GM12878 (cell line): ENCODE measurements at regions not wholly inside any gene's neighbourhood (a gene's known extent, or its start where the extent isn't known, plus 50 kb on each side); places are given as distances from the start of the nearest gene placed in this dataset.
A peak's percentile ranks its signal among the peaks of the same experiment; 100 is the strongest.

Experiments
- ATAC-seq: fragments of 200-7000 bp; cut with Tn5 transposase; 3 replicates; pipeline ENCODE4 v1.9.1; 2020; ENCODE audit warnings: mild to moderate bottlenecking, moderate library complexity
- BruUV-seq: library from RNA; stranded (reverse); fragments of 400-500 nt; replicated peaks from 2 replicates; lab custom pipeline; 2021; lab: Mats Ljungman, UMichigan
- CTCF ChIA-PET: fragments of 300-600 bp; sonication (Branson Sonifier 250); formaldehyde crosslinking; extraction: SDS; loops from one replicate; lab custom pipeline; 2021; ENCODE audit warnings: inconsistent platforms; lab: Yijun Ruan, JAX
- POLR2A ChIA-PET: fragments of 350-600 bp; formaldehyde crosslinking; extraction: SDS; loops from one replicate; lab custom pipeline; 2021; ENCODE audit warnings: inconsistent platforms; lab: Charles Lee
- RAD21 ChIA-PET: fragments of 300-600 bp; sonication (Branson Sonifier 250); formaldehyde crosslinking; loops from one replicate; lab custom pipeline; 2023; ENCODE audit warnings: antibody characterized with exemption; ENCODE audit not compliant: unreplicated experiment; lab: Charles Lee
- SMC1A ChIA-PET: fragments of 300-600 bp; sonication (Branson Sonifier 250); formaldehyde crosslinking; loops from one replicate; lab custom pipeline; 2023; ENCODE audit not compliant: unreplicated experiment, uncharacterized antibody; lab: Charles Lee
- DNase-seq: peaks from one replicate; pipeline ENCODE4 v3.0.0-alpha.2; 2011; ENCODE audit warnings: low read depth, low spot score
- FAIRE-seq: peaks from 3 replicates; lab custom pipeline; 2011; peaks lifted over from hg19 to GRCh38; lab: Jason Lieb, UNC
- H2AFZ ChIP-seq: 2 replicates; pipeline ENCODE4 v1.6.0; 2011; ENCODE audit warnings: low read depth, low read length, control low read depth; ENCODE audit not compliant: control insufficient read depth
- H3K27ac ChIP-seq: 2 replicates; pipeline ENCODE4 v1.5.1; 2011; ENCODE audit warnings: control low read depth; ENCODE audit not compliant: control insufficient read depth, insufficient read depth
- H3K27me3 ChIP-seq, 2 experiments: replicated peaks in 1 of 2; 2 replicates each; pipeline versions ENCODE4 v1.6.0 to v1.6.1; 2011; ENCODE audit warnings: low read length in 1 of 2; ENCODE audit not compliant: control insufficient read depth in 2 of 2, insufficient read depth in 2 of 2
- H3K36me3 ChIP-seq, 2 experiments: 2 replicates each; pipeline ENCODE4 v1.5.1; 2011; ENCODE audit warnings: low read length in 1 of 2; ENCODE audit not compliant: control insufficient read depth in 2 of 2, insufficient read depth in 2 of 2
- H3K4me1 ChIP-seq: 2 replicates; pipeline ENCODE4 v1.6.1; 2011; ENCODE audit warnings: mild to moderate bottlenecking, low read length, moderate library complexity, mixed read lengths; ENCODE audit not compliant: control insufficient read depth, insufficient read depth
- H3K4me2 ChIP-seq: 2 replicates; pipeline ENCODE4 v1.6.0; 2011; ENCODE audit warnings: control low read depth; ENCODE audit not compliant: control insufficient read depth, insufficient read depth
- H3K4me3 ChIP-seq: fragments of 200-600 bp; sonication (generic); 2 replicates; pipeline ENCODE4 v1.5.1; 2016
- H3K79me2 ChIP-seq: 2 replicates; pipeline ENCODE4 v1.6.0; 2011; ENCODE audit warnings: low read length; ENCODE audit not compliant: control insufficient read depth, insufficient read depth
- H3K9ac ChIP-seq: 2 replicates; pipeline ENCODE4 v1.8.0; 2011; ENCODE audit warnings: low read length, control low read depth, mixed read lengths; ENCODE audit not compliant: control insufficient read depth, insufficient read depth
- H3K9me3 ChIP-seq: replicated peaks from 3 replicates; pipeline ENCODE4 v1.5.1; 2011; ENCODE audit warnings: mild to moderate bottlenecking, low read length; ENCODE audit not compliant: control insufficient read depth, insufficient read depth
- H4K20me1 ChIP-seq: 2 replicates; pipeline ENCODE4 v1.6.0; 2011; ENCODE audit not compliant: control insufficient read depth, insufficient read depth
- ATF7 ChIP-seq: fragments of 450-650 bp; IDR thresholded peaks from 2 replicates; pipeline ENCODE4 v1.6.1; 2016; ENCODE audit warnings: low read depth, mild to moderate bottlenecking
- CBFB ChIP-seq: IDR thresholded peaks from 2 replicates; pipeline ENCODE4 v1.6.1; 2016; ENCODE audit warnings: antibody characterized with exemption, low read depth
- CHD4 ChIP-seq: fragments of 200-600 bp; sonication (generic); IDR thresholded peaks from 2 replicates; pipeline ENCODE4 v1.6.1; 2016; ENCODE audit warnings: mild to moderate bottlenecking
- DPF2 ChIP-seq: fragments of 450-650 bp; IDR thresholded peaks from 2 replicates; pipeline ENCODE4 v1.6.1; 2017; ENCODE audit warnings: mild to moderate bottlenecking
- ESRRA ChIP-seq: IDR thresholded peaks from 2 replicates; pipeline ENCODE4 v1.6.1; 2012; ENCODE audit warnings: mild to moderate bottlenecking, low read length, improper control_type of control experiment
- ETV6 ChIP-seq, 2 experiments: fragments of 450-650 bp in 1 of 2; IDR thresholded peaks in 1 of 2; conservative IDR thresholded peaks in 1 of 2; 2 replicates each; pipeline ENCODE4 v1.6.1; 2014; ENCODE audit warnings: antibody characterized with exemption in 1 of 2, borderline replicate concordance in 1 of 2, low read depth in 1 of 2, mild to moderate bottlenecking in 1 of 2, moderate library complexity in 1 of 2
- IKZF2 ChIP-seq, 2 experiments: fragments of 450-650 bp; IDR thresholded peaks; 2 replicates each; pipeline ENCODE4 v1.6.1; 2017; ENCODE audit warnings: mild to moderate bottlenecking in 2 of 2, moderate library complexity in 2 of 2
- KDM1A ChIP-seq: fragments of 200-600 bp; sonication (generic); IDR thresholded peaks from 2 replicates; pipeline ENCODE4 v1.6.1; 2016; ENCODE audit warnings: borderline replicate concordance
- NFYA ChIP-seq: IDR thresholded peaks from 2 replicates; pipeline ENCODE4 v1.6.1; 2011; ENCODE audit warnings: low read depth, mild to moderate bottlenecking, low read length, improper control_type of control experiment, borderline replicate concordance
- PAX5 ChIP-seq: IDR thresholded peaks from 2 replicates; pipeline ENCODE4 v1.6.1; 2011; ENCODE audit warnings: low read depth, low read length, borderline replicate concordance
- PAX8 ChIP-seq: fragments of 450-650 bp; IDR thresholded peaks from 2 replicates; pipeline ENCODE4 v1.6.1; 2017; ENCODE audit warnings: mild to moderate bottlenecking, moderate library complexity
- TARDBP ChIP-seq: IDR thresholded peaks from 2 replicates; pipeline ENCODE4 v1.6.1; 2016; ENCODE audit warnings: borderline replicate concordance
- WGBS: methylation state at CpG from one replicate; pipeline ENCODE4 v1.1.6; 2016; ENCODE audit warnings: low lambda C conversion rate; ENCODE audit not compliant: insufficient replicate concordance, insufficient coverage; ENCODE audit errors: missing lambda C conversion rate; 5-methylcytosine and 5-hydroxymethylcytosine counted together
- in situ Hi-C: fragments of 300-500 bp; cut with MboI; formaldehyde crosslinking; loops from 9 replicates; pipeline ENCODE4 v1.14.3; 2018; ENCODE audit warnings: mixed read lengths
- intact Hi-C: fragments of 100-400 bp; cut with micrococcal nuclease; formaldehyde crosslinking; loops from one replicate; pipeline ENCODE4 v1.14.2; 2022; ENCODE audit not compliant: unreplicated experiment
- TF ChIP-seq, protein P1 (sequence below): fragments of 450-650 bp; IDR thresholded peaks from 2 replicates; pipeline ENCODE4 v1.6.1; 2016; ENCODE audit warnings: mild to moderate bottlenecking
- TF ChIP-seq, protein P2 (sequence below): fragments of 450-650 bp; IDR thresholded peaks from 2 replicates; pipeline ENCODE4 v1.6.1; 2017; ENCODE audit warnings: mild to moderate bottlenecking, moderate library complexity

- TF ChIP-seq, protein P1, sequence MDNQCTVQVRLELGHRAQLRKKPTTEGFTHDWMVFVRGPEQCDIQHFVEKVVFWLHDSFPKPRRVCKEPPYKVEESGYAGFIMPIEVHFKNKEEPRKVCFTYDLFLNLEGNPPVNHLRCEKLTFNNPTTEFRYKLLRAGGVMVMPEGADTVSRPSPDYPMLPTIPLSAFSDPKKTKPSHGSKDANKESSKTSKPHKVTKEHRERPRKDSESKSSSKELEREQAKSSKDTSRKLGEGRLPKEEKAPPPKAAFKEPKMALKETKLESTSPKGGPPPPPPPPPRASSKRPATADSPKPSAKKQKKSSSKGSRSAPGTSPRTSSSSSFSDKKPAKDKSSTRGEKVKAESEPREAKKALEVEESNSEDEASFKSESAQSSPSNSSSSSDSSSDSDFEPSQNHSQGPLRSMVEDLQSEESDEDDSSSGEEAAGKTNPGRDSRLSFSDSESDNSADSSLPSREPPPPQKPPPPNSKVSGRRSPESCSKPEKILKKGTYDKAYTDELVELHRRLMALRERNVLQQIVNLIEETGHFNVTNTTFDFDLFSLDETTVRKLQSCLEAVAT: 0 out of 2 replicates have a peak, but pooled peaks have one; percentile 25
- TF ChIP-seq NFYA (no peak), CHD4 (no peak), TARDBP (no peak), ETV6 (conservative IDR thresholded peaks at IDR 0.05 in 1 of 2, IDR thresholded peaks at IDR 0.05 in 1 of 2; ENCODE audit: borderline replicate concordance in 1 of 2, low read depth in 1 of 2) (peak in 1 of 2 experiments; percentile 35; a peak in 1 of 4 replicates), ESRRA (no peak), DPF2 (peak; percentile 98), KDM1A (no peak), CBFB (0 out of 2 replicates have a peak, but pooled peaks have one; percentile 33), PAX5 (peak; percentile 23; the same call in 1 of the 2 replicates), ATF7 (peak; percentile 53)
Measured at GRCh38 chr14:61872452-61872851, 110.2 kb downstream of the SNAPC1 start (continued).

DNA sequence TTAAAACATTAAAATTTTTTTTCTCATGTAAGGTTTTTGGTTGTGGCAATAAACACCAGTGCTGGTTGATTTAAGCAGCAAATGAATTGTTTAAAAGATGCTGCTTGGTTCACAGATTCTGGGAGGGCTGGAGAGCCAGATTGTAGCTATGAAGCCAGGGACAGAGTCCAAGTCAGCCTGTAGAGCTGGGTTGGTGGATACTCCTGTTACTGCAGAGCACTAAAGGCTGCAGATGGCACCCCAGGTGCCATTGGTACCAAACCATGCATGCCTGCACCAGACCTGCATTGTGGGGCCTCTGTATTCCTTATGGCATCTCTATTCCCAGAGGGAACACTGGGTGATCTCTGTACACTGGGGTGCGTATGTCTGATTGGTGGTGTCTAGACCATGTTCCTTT lies 113.3 kb downstream of the SNAPC1 start:
- Histone ChIP-seq H3K27me3 (no peaks in the 10 kb centered on the region), H3K36me3 (no peaks in the 10 kb centered on the region), H3K9ac (no peak overlapping the region), H3K9me3 (peaks cover 3% of the 10 kb centered on the region; the same call in 2 of the 3 replicates), H3K27ac (no peak overlapping the region), H4K20me1 (no peaks in the 10 kb centered on the region), H3K4me2 (no peak overlapping the region; the same call in 1 of the 2 replicates), H3K4me1 (peaks cover 15% of the 10 kb centered on the region; the same call in 1 of the 2 replicates), H2AFZ (no peak overlapping the region), H3K4me3 (no peak overlapping the region), H3K79me2 (no peaks in the 10 kb centered on the region)
- BruUV-seq: no TSS peak
- POLR2A ChIA-PET: interaction anchor here (0.5 to 2.1 kb wide), 3 partner anchors 14 to 295 kb away, joined by 3 to 10 read pairs (median 4); no protein-coding TSS in a partner anchor
- CTCF ChIA-PET: interaction anchor here (1.0 to 1.6 kb wide), 4 partner anchors 20 to 427 kb away, joined by 3 to 6 read pairs (median 4); no protein-coding TSS in a partner anchor
- intact Hi-C loops (no loop called here), in situ Hi-C loops (no loop called here)
- SMC1A ChIA-PET: interaction anchor here (1.2 to 3.8 kb wide), 2 partner anchors 14 to 251 kb away, joined by 3 to 24 read pairs; no protein-coding TSS in a partner anchor
- DNase-seq (no peak), FAIRE-seq (no peak), ATAC-seq (no peak)
- TF ChIP-seq, protein P2, sequence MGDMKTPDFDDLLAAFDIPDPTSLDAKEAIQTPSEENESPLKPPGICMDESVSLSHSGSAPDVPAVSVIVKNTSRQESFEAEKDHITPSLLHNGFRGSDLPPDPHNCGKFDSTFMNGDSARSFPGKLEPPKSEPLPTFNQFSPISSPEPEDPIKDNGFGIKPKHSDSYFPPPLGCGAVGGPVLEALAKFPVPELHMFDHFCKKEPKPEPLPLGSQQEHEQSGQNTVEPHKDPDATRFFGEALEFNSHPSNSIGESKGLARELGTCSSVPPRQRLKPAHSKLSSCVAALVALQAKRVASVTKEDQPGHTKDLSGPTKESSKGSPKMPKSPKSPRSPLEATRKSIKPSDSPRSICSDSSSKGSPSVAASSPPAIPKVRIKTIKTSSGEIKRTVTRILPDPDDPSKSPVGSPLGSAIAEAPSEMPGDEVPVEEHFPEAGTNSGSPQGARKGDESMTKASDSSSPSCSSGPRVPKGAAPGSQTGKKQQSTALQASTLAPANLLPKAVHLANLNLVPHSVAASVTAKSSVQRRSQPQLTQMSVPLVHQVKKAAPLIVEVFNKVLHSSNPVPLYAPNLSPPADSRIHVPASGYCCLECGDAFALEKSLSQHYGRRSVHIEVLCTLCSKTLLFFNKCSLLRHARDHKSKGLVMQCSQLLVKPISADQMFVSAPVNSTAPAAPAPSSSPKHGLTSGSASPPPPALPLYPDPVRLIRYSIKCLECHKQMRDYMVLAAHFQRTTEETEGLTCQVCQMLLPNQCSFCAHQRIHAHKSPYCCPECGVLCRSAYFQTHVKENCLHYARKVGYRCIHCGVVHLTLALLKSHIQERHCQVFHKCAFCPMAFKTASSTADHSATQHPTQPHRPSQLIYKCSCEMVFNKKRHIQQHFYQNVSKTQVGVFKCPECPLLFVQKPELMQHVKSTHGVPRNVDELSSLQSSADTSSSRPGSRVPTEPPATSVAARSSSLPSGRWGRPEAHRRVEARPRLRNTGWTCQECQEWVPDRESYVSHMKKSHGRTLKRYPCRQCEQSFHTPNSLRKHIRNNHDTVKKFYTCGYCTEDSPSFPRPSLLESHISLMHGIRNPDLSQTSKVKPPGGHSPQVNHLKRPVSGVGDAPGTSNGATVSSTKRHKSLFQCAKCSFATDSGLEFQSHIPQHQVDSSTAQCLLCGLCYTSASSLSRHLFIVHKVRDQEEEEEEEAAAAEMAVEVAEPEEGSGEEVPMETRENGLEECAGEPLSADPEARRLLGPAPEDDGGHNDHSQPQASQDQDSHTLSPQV: no peak
- TF ChIP-seq IKZF2 (IDR thresholded peaks at IDR 0.05): no peak
- no peak for TF ChIP-seq PAX8
- RAD21 ChIA-PET: no interaction called here
- 82% methylated on average over 1 of the region's 1 CpG for WGBS
